ENCODE measurements at regions not wholly inside any gene's neighbourhood (a gene's known extent, or its start where the extent isn't known, plus 50 kb on each side); places are given as distances from the start of the nearest gene placed in this dataset.

DNA sequence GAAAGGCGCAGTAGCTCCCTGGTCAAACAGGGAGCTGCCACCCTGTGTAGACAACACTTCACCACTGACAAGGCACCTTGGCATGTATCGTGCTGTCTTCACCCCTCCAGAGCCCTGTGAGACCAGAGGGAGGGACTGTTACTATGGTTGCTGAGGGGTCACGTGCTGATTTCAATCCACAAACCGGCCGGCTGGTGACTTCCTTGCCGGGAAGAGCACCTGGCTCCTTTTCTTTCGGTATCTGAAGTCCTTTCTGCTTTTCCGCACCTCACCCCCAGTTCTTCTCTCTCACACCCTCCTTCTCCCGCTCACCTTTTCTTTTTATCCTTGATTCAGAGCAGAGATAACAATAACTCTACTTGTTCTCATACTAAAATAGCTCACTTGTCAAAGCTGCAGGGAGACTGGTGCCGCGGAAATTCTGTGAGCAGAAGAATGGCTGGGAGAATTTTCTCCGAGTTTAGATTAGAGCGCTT is 327.2 kb downstream of the ZSWIM6 start:
- TF ChIP-seq, protein P1, sequence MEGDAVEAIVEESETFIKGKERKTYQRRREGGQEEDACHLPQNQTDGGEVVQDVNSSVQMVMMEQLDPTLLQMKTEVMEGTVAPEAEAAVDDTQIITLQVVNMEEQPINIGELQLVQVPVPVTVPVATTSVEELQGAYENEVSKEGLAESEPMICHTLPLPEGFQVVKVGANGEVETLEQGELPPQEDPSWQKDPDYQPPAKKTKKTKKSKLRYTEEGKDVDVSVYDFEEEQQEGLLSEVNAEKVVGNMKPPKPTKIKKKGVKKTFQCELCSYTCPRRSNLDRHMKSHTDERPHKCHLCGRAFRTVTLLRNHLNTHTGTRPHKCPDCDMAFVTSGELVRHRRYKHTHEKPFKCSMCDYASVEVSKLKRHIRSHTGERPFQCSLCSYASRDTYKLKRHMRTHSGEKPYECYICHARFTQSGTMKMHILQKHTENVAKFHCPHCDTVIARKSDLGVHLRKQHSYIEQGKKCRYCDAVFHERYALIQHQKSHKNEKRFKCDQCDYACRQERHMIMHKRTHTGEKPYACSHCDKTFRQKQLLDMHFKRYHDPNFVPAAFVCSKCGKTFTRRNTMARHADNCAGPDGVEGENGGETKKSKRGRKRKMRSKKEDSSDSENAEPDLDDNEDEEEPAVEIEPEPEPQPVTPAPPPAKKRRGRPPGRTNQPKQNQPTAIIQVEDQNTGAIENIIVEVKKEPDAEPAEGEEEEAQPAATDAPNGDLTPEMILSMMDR (IDR thresholded peaks at IDR 0.05; ENCODE audit: borderline replicate concordance, extremely low read depth, low read length, poor library complexity, severe bottlenecking): no peak
- TF ChIP-seq EZH2 (IDR thresholded peaks at IDR 0.05; ENCODE audit: borderline replicate concordance, low read depth, low read length, severe bottlenecking): no peak
